ENCODE measurements at regions not wholly inside any gene's neighbourhood (a gene's known extent, or its start where the extent isn't known, plus 50 kb on each side); places are given as distances from the start of the nearest gene placed in this dataset.
"Not testable (repeated sequence)": the region's sequence is repeated elsewhere in the genome, so short reads cannot be mapped to it uniquely, and the experiment has no call there.

- FAIRE-seq, result no peak
Measured at GRCh38 chr12:19779395-19780056, 340.2 kb downstream of the AEBP2 start.

- FAIRE-seq, result no peak
Measured at GRCh38 chr12:19780460-19780859, 341.2 kb downstream of the AEBP2 start.

DNA sequence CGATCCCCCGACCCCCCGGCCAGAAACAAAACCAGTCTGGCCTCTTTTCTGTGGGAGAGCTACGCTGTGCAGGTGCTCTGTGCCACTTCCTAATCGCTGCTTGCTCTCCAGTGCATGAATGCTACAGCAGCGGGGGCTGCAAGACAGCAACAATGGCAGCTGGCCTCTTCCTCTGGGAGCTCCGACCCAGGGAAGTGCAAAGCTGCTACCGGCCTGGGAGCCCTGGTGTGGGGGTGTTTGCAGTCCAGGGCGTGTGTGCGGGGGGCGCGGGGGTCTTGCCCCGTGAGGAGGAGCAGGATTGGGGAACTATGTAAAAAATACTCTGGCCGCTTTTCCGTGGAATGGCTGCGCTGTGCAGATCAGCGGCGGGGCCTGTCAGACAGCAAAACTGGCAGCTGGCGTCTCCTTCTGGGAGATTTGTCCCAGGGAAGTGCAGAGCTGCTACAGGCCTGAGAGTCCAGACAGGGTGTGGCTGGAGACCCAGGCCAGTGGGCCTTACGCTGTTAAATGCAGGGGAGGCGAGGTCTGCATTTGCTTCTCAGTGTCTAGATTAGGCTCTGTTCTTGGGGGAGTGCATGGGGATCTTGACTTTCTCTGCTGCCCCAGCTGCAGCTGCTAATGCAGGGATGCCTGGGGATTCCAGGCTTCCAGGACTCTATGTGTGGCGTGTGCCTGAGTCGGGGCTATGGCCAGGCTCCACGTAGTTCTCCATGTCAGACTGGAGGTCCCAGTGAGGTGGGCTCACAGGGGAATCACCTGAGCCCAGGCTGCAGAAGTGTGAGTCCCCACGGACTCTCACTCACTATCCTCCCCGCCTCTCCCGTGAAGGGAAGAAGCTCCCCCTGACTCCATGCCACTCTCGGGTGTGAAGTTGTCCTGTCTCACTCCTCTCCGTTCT is 344.5 kb downstream of the AEBP2 start:
- no peak for FAIRE-seq

GRCh38 chr12:19792028-19792427 is 352.7 kb downstream of the AEBP2 start:
- no peak for FAIRE-seq

GRCh38 chr12:19794116-19794515 is 354.8 kb downstream of the AEBP2 start:
- FAIRE-seq, result no peak

DNA sequence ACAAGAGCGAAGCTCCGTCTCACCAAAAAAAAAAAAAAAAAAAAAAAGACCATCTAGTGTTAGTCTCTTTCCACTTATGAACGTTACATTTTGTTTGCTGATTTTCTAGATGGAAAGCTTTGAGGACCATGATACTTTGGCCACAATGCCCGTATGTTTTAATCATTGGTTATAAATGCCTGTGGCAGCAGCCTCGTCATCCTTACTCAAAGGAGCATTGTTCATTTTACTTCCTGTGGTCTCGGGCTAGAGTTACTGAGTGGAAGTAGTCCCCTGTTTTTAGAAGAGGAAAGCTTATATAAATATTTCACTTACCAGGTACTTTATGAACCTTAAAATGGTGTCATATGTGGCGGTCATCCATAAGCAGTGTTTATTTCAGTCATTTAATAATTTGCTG is 359.9 kb downstream of the AEBP2 start:
- no peak for FAIRE-seq

DNA sequence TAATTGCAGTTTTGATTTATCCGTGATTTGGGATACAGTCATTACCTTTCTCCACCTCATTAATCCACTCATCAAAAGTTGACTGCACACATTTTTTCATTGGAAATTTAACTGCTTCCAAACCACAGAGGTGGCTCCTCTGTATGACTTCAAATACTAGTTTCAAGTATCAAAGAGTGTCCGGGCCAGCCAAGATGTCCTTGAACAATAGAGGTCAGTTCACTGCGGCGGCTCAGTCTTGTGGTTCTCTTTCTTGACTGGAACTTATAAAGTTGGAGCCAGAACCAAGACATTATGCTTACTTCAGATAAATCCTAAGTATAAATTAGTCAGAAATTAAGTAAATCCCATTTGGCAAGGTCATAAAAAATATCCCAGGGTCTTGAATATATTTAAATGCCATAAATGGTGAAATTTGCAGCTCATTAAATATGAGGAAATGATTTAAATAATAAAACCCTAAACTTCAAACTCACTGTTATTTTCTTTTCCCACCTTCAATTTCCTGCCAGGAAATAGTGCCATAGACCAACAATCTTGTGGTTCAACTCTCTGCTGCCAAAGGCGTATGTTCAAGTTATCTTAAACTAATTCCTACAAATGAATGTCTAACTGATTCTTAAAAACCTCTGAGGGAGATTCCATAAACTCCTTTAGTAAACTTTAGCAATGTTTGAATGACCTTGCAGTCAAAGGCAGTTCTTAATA is 360.8 kb downstream of the AEBP2 start:
- FAIRE-seq, result no peak

GRCh38 chr12:19800884-19801283 is 361.6 kb downstream of the AEBP2 start:
- no peak for FAIRE-seq

GRCh38 chr12:19801941-19802340 is 362.6 kb downstream of the AEBP2 start:
- FAIRE-seq, result no peak

GRCh38 chr12:19802915-19803314 is 363.6 kb downstream of the AEBP2 start:
- FAIRE-seq, result no peak

GRCh38 chr12:19804737-19805136 is 365.4 kb downstream of the AEBP2 start:
- no peak for FAIRE-seq

DNA sequence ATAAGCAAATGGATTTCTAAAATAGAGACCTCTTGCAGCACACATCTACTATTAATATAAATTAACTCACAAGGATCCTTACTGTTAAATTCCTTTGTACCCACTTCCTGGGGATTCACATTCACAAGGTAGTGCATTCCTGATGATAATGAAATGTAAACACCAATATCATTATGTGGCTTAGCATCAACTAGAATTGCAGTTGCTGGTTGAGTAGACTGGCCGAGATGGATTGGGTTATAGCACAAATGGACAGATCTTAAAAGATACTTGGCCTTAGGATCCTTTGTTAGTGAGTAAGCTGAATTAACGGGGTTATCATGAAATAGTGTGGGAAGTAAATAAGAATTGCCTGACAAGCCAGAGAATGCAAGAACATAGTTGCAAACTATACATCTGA is 369.1 kb downstream of the AEBP2 start:
- FAIRE-seq, result no peak

DNA sequence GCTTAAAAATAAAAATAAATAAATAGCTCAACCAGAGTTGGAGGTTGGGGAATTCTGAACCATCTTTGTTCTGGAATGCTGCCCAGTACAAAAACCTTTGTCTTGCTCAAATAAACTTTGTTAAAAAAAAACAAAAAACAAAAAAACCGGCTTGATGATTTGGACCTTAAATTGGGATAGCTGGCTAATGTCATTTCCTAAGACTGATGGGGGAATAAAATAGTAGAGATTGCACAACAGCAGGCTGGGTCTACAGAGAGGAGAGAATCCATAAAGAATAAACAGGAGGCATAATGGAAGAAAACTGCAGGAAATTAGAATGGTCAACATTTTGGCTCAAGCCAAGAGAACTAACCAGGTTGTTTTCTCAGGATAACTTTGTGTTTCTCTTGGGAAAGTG is 370.9 kb downstream of the AEBP2 start:
- FAIRE-seq, result no peak

GRCh38 chr12:19811922-19812321 is 372.6 kb downstream of the AEBP2 start:
- FAIRE-seq, result no peak

DNA sequence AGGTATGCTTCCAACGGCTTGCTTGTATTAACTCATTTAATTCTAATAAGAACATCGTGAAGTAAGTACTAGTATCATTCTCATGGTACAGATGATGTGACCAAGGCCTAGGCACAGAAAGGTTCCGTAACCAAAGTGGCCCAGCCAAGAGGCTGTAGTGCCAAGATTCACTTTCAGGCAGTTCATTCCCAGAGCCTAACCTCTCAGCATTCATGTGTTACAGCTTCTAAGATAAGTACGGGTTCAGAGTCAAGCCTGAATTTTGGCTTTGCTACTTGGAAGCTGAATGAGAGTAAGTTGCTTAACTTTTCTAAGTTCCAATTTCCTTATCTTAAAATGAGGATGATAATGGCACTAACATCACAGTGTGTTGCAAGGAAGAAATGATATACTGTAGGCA is 379.9 kb downstream of the AEBP2 start:
- no peak for FAIRE-seq

DNA sequence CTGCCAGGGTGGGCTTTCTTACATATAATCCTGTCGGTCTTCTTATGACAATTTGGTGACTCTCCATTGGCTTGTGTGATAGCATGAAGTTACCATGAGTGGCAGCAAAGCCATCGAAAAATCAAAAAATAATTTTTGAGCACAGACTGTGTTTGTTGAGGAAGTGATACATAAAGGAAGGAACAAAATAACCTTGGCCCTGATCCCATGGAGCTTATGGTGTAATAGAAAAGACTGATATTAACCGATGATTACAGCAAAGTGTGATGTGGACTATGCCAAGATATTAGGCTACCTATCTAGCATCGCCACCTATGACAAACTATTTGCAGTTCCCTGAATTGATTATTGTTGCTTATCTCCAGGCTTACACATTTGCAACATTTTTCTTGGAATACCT is 383.2 kb downstream of the AEBP2 start:
- no peak for FAIRE-seq

DNA sequence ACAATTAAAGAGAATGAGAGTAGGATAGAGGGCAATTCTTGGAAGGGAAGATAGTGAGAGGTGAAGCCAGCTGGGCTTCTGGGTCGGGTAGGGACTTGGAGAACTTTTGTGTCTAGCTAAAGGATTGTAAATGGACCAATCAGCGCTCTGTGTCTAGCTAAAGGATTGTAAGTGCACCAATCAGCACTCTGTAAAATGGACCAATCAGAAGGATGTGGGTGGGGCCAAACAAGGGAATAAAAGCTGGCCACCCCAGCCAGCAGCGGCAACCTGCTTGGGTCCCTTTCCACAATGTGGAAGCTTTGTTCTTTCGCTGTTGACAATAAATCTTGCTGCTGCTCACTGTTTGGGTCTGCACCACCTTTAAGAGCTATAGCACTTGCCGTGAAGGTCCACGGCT is 384.0 kb downstream of the AEBP2 start:
- not testable (repeated sequence) for FAIRE-seq

GRCh38 chr12:19826980-19827550 is 387.8 kb downstream of the AEBP2 start:
- FAIRE-seq, result no peak

GRCh38 chr12:19829100-19829853 is 390.0 kb downstream of the AEBP2 start:
- no peak for FAIRE-seq

DNA sequence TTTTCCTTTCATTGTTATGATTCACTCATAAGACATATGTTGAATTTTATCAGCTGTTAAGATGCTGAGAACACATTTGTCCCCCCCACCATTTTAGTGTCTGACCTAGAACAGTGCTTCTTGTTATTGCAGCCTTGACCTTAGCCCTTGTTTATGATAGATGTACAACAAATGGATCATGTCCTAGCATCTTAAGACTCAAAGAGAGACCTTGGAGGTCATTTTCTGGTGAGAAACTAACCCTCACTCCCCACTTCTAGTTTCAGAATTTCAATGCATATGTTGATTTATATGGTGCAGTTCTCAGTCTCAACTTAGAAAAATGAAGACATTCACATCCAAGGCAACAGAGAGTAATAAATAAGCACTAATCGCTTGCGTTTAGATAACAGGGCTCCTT is 391.2 kb downstream of the AEBP2 start:
- FAIRE-seq, result no peak

DNA sequence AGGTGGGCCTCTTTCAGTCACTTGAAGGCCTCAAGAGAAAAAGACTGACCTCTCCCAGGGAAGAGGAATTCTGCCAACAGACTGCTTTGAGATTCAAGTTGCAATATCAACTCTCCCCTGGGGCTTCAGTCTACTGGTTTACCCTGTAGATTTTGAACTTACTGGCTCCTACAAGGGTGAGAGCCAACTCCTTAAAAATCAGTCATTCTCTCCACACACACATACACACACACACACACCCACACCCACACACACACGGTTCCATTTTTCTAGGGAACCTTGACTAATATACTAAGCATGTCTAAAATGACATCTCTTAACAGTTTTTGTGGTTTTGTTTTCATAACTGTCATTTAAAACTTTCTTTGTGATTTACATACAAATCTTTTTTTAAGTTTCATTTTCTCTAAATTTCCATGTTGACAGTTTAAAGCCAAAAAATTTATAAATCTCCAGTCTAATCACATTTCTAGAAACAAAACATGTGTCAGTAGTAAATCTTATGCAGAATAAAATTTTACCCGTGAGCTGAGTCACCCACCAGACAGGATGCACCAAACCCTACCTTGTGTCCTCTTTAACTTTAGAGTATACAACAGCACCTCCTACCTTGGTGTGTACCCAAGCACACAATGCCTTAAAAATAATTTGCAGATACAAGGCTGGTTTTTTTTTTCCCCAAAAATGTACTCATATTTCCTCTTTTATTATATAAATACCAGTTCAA is 394.6 kb downstream of the AEBP2 start:
- no peak for FAIRE-seq

DNA sequence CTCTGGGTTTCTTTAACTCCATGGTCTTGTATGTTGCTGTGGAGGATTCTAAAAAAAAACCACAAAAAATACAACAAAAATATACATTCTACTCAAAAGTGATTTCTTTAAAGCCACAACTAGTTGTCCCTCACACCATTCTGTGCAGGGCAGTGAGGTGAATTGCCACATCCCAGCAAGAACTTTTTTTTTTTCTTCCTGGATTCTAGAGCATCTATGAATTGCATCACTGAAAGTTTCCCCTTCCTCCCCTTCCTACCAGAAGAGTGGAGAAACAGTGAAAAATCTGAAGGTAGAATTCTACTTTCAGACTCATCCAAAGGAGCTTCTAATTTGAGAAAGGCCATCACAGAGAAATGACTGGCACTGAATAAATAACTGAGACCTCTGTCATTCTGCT is 395.3 kb downstream of the AEBP2 start:
- no peak for FAIRE-seq

Measured in TTC549 (cell line).